ENCODE measurements at regions not wholly inside any gene's neighbourhood (a gene's known extent, or its start where the extent isn't known, plus 50 kb on each side); places are given as distances from the start of the nearest gene placed in this dataset.

DNA sequence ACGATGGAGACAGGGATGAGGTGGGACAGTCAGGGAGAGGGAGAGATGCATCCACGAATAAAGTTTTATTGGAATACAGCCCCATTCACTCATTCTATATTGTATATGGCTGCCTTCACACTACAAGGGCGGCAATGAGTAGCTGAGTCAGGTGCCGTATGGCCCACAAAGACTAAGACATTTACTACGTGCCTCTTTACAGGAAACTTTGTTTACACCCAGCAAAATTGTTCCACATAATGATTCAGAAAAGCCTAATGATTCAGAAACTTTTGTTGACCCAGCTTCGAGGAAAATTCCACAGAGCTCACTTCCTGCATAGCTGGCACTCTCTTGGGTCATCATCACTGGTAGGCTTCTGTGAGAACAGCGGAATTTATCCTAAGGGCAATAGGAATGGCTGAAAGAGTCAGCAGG is 87.3 kb upstream of the PEG3 start (continued):
- TF ChIP-seq, protein P1, sequence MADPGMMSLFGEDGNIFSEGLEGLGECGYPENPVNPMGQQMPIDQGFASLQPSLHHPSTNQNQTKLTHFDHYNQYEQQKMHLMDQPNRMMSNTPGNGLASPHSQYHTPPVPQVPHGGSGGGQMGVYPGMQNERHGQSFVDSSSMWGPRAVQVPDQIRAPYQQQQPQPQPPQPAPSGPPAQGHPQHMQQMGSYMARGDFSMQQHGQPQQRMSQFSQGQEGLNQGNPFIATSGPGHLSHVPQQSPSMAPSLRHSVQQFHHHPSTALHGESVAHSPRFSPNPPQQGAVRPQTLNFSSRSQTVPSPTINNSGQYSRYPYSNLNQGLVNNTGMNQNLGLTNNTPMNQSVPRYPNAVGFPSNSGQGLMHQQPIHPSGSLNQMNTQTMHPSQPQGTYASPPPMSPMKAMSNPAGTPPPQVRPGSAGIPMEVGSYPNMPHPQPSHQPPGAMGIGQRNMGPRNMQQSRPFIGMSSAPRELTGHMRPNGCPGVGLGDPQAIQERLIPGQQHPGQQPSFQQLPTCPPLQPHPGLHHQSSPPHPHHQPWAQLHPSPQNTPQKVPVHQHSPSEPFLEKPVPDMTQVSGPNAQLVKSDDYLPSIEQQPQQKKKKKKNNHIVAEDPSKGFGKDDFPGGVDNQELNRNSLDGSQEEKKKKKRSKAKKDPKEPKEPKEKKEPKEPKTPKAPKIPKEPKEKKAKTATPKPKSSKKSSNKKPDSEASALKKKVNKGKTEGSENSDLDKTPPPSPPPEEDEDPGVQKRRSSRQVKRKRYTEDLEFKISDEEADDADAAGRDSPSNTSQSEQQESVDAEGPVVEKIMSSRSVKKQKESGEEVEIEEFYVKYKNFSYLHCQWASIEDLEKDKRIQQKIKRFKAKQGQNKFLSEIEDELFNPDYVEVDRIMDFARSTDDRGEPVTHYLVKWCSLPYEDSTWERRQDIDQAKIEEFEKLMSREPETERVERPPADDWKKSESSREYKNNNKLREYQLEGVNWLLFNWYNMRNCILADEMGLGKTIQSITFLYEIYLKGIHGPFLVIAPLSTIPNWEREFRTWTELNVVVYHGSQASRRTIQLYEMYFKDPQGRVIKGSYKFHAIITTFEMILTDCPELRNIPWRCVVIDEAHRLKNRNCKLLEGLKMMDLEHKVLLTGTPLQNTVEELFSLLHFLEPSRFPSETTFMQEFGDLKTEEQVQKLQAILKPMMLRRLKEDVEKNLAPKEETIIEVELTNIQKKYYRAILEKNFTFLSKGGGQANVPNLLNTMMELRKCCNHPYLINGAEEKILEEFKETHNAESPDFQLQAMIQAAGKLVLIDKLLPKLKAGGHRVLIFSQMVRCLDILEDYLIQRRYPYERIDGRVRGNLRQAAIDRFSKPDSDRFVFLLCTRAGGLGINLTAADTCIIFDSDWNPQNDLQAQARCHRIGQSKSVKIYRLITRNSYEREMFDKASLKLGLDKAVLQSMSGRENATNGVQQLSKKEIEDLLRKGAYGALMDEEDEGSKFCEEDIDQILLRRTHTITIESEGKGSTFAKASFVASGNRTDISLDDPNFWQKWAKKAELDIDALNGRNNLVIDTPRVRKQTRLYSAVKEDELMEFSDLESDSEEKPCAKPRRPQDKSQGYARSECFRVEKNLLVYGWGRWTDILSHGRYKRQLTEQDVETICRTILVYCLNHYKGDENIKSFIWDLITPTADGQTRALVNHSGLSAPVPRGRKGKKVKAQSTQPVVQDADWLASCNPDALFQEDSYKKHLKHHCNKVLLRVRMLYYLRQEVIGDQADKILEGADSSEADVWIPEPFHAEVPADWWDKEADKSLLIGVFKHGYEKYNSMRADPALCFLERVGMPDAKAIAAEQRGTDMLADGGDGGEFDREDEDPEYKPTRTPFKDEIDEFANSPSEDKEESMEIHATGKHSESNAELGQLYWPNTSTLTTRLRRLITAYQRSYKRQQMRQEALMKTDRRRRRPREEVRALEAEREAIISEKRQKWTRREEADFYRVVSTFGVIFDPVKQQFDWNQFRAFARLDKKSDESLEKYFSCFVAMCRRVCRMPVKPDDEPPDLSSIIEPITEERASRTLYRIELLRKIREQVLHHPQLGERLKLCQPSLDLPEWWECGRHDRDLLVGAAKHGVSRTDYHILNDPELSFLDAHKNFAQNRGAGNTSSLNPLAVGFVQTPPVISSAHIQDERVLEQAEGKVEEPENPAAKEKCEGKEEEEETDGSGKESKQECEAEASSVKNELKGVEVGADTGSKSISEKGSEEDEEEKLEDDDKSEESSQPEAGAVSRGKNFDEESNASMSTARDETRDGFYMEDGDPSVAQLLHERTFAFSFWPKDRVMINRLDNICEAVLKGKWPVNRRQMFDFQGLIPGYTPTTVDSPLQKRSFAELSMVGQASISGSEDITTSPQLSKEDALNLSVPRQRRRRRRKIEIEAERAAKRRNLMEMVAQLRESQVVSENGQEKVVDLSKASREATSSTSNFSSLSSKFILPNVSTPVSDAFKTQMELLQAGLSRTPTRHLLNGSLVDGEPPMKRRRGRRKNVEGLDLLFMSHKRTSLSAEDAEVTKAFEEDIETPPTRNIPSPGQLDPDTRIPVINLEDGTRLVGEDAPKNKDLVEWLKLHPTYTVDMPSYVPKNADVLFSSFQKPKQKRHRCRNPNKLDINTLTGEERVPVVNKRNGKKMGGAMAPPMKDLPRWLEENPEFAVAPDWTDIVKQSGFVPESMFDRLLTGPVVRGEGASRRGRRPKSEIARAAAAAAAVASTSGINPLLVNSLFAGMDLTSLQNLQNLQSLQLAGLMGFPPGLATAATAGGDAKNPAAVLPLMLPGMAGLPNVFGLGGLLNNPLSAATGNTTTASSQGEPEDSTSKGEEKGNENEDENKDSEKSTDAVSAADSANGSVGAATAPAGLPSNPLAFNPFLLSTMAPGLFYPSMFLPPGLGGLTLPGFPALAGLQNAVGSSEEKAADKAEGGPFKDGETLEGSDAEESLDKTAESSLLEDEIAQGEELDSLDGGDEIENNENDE (IDR thresholded peaks at IDR 0.05; ENCODE audit: insufficient replicate concordance, low read length) = no peak
- TF ChIP-seq SP4 (IDR thresholded peaks at IDR 0.05; ENCODE audit: low read length) = no peak
- TF ChIP-seq, protein P2, sequence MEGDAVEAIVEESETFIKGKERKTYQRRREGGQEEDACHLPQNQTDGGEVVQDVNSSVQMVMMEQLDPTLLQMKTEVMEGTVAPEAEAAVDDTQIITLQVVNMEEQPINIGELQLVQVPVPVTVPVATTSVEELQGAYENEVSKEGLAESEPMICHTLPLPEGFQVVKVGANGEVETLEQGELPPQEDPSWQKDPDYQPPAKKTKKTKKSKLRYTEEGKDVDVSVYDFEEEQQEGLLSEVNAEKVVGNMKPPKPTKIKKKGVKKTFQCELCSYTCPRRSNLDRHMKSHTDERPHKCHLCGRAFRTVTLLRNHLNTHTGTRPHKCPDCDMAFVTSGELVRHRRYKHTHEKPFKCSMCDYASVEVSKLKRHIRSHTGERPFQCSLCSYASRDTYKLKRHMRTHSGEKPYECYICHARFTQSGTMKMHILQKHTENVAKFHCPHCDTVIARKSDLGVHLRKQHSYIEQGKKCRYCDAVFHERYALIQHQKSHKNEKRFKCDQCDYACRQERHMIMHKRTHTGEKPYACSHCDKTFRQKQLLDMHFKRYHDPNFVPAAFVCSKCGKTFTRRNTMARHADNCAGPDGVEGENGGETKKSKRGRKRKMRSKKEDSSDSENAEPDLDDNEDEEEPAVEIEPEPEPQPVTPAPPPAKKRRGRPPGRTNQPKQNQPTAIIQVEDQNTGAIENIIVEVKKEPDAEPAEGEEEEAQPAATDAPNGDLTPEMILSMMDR (IDR thresholded peaks at IDR 0.05; ENCODE audit: control extremely low read depth in 1 of 3, insufficient read depth in 1 of 3, low read depth in 1 of 3, low read length in 3 of 3) = no peak
- TF ChIP-seq HDAC2 (IDR thresholded peaks at IDR 0.05; ENCODE audit: borderline replicate concordance in 1 of 2, low read depth in 2 of 2, low read length in 2 of 2) = no peak
- TF ChIP-seq, protein P3, sequence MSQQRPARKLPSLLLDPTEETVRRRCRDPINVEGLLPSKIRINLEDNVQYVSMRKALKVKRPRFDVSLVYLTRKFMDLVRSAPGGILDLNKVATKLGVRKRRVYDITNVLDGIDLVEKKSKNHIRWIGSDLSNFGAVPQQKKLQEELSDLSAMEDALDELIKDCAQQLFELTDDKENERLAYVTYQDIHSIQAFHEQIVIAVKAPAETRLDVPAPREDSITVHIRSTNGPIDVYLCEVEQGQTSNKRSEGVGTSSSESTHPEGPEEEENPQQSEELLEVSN (IDR thresholded peaks at IDR 0.05) = no peak
